Kidney epithelial cell (primary cell): ENCODE measurements at regions not wholly inside any gene's neighbourhood (a gene's known extent, or its start where the extent isn't known, plus 50 kb on each side); places are given as distances from the start of the nearest gene placed in this dataset.

Experiments
- DNase-seq: peaks from one replicate; pipeline ENCODE4 v3.0.0-alpha.2; 2010; ENCODE audit warnings: low read depth
- H3K27me3 ChIP-seq: 2 replicates; pipeline ENCODE4 v1.6.0; 2011; ENCODE audit warnings: low read length; ENCODE audit not compliant: control insufficient read depth, insufficient read depth
- H3K36me3 ChIP-seq: 2 replicates; pipeline ENCODE4 v1.5.1; 2011; ENCODE audit warnings: low read length; ENCODE audit not compliant: control insufficient read depth, insufficient read depth
- H3K4me3 ChIP-seq: 2 replicates; pipeline ENCODE4 v1.5.1; 2011; ENCODE audit warnings: low read depth, mild to moderate bottlenecking, control low read depth, low read length
- CTCF ChIP-seq: IDR thresholded peaks from 2 replicates; pipeline ENCODE4 v1.5.1; 2011; ENCODE audit warnings: mild to moderate bottlenecking, moderate library complexity, low read length, control low read depth, inconsistent platforms; ENCODE audit not compliant: insufficient read depth, poor library complexity, severe bottlenecking

- Histone ChIP-seq H3K36me3 (no peaks in the 10 kb centered on the region), H3K27me3 (no peaks in the 10 kb centered on the region)
- no peak for DNase-seq
Measured at GRCh38 chr2:106961328-106961727, 75.4 kb upstream of the ST6GAL2 start.

GRCh38 chr2:106963156-106963555 lies 77.2 kb upstream of the ST6GAL2 start:
- Histone ChIP-seq H3K36me3 (no peaks in the 10 kb centered on the region), H3K4me3 (no peak overlapping the region), H3K27me3 (no peaks in the 10 kb centered on the region)
- no peak for TF ChIP-seq CTCF
- no peak for DNase-seq

More at GRCh38 chr2:106961328-106961727, 75.4 kb upstream of the ST6GAL2 start:
- no peak for TF ChIP-seq CTCF
- H3K4me3 ChIP-seq, result no peak overlapping the region

- no peak overlapping the region for H3K4me3 ChIP-seq
- no peaks in the 10 kb centered on the region for H3K27me3 ChIP-seq
- no peaks in the 10 kb centered on the region for H3K36me3 ChIP-seq
- TF ChIP-seq CTCF, result no peak
- no peak for DNase-seq
Measured at GRCh38 chr2:106963893-106964292, 77.9 kb upstream of the ST6GAL2 start.

GRCh38 chr2:106965611-106966010 lies 79.6 kb upstream of the ST6GAL2 start:
- no peak for TF ChIP-seq CTCF
- H3K36me3 ChIP-seq, result no peaks in the 10 kb centered on the region
- no peak for DNase-seq
- H3K4me3 ChIP-seq, result no peak overlapping the region
- no peaks in the 10 kb centered on the region for H3K27me3 ChIP-seq

GRCh38 chr2:106969777-106970176 lies 83.8 kb upstream of the ST6GAL2 start:
- DNase-seq, result no peak
- no peak for TF ChIP-seq CTCF
- Histone ChIP-seq H3K4me3 (no peak overlapping the region), H3K27me3 (no peaks in the 10 kb centered on the region), H3K36me3 (no peaks in the 10 kb centered on the region)

- Histone ChIP-seq H3K4me3 (no peak overlapping the region), H3K27me3 (no peaks in the 10 kb centered on the region), H3K36me3 (no peaks in the 10 kb centered on the region)
- TF ChIP-seq CTCF, result no peak
- no peak for DNase-seq
Measured at GRCh38 chr2:106970471-106971261, 84.7 kb upstream of the ST6GAL2 start.
